H1 (cell line): ENCODE measurements at regions not wholly inside any gene's neighbourhood (a gene's known extent, or its start where the extent isn't known, plus 50 kb on each side); places are given as distances from the start of the nearest gene placed in this dataset.

Experiments
- CTCF ChIA-PET: fragments of 300-600 bp; sonication (Branson Sonifier 250); formaldehyde crosslinking; loops from one replicate; lab custom pipeline; 2021; ENCODE audit not compliant: partially characterized antibody; lab: Charles Lee
- POLR2A ChIA-PET: fragments of 300-600 bp; sonication (Branson Sonifier 250); formaldehyde crosslinking; loops from one replicate; lab custom pipeline; 2021; ENCODE audit warnings: inconsistent platforms; ENCODE audit not compliant: partially characterized antibody; lab: Charles Lee
- DNase-seq, 2 experiments: peaks; one replicate each; pipeline versions ENCODE4 v3.0.0 to v3.0.0-alpha.2; 2010 to 2022; ENCODE audit warnings: low spot score in 2 of 2, low read depth in 1 of 2, mixed read lengths in 1 of 2
- FAIRE-seq: peaks from 2 replicates; lab custom pipeline; 2011; peaks lifted over from hg19 to GRCh38; lab: Jason Lieb, UNC
- H2AFZ ChIP-seq: 2 replicates; pipeline ENCODE4 v1.8.1; 2012; ENCODE audit warnings: low read length, inconsistent platforms
- H2AK5ac ChIP-seq: 2 replicates; pipeline ENCODE4 v1.6.1; 2013; ENCODE audit warnings: low read depth, low read length
- H2BK120ac ChIP-seq: replicated peaks from 2 replicates; pipeline ENCODE3; 2013; ENCODE audit warnings: low read depth, low read length, inconsistent platforms
- H2BK12ac ChIP-seq: 2 replicates; pipeline ENCODE4 v1.6.1; 2013; ENCODE audit warnings: low read depth, low read length
- H2BK15ac ChIP-seq: 2 replicates; pipeline ENCODE4 v1.6.1; 2013; ENCODE audit warnings: low read length
- H2BK20ac ChIP-seq: 2 replicates; pipeline ENCODE4 v1.6.1; 2013; ENCODE audit warnings: low read length
- H2BK5ac ChIP-seq: 2 replicates; pipeline ENCODE4 v1.6.1; 2013; ENCODE audit warnings: low read depth, low read length
- H3K14ac ChIP-seq: 2 replicates; pipeline ENCODE4 v1.6.1; 2013; ENCODE audit warnings: inconsistent platforms; ENCODE audit not compliant: insufficient read length
- H3K18ac ChIP-seq: 2 replicates; pipeline ENCODE4 v1.6.1; 2013; ENCODE audit warnings: low read length; ENCODE audit errors: extremely low read depth
- H3K23ac ChIP-seq: 2 replicates; pipeline ENCODE4 v1.6.1; 2013; ENCODE audit warnings: inconsistent platforms; ENCODE audit not compliant: insufficient read length
- H3K23me2 ChIP-seq: 2 replicates; pipeline ENCODE4 v1.6.1; 2013; ENCODE audit warnings: low read depth, low read length
- H3K27ac ChIP-seq: 2 replicates; pipeline ENCODE4 v1.6.1; 2011; ENCODE audit warnings: low read depth, low read length, inconsistent platforms
- H3K27me3 ChIP-seq, 4 experiments: replicated peaks in 1 of 4; 1 replicate in 1 of 4; 2 replicates in 3 of 4; pipeline versions ENCODE4 v1.6.1 to v1.8.1; 2011 to 2013; ENCODE audit warnings: low read length in 3 of 4, mild to moderate bottlenecking in 3 of 4, inconsistent platforms in 2 of 4, mixed read lengths in 2 of 4, moderate library complexity in 1 of 4; ENCODE audit not compliant: control insufficient read depth in 3 of 4, insufficient read depth in 3 of 4; ENCODE audit errors: extremely low read depth in 1 of 4
- H3K36me3 ChIP-seq, 4 experiments: 2 replicates each; pipeline versions ENCODE4 v1.6.1 to v1.8.1; 2011 to 2013; ENCODE audit warnings: mild to moderate bottlenecking in 4 of 4, low read length in 3 of 4, moderate library complexity in 2 of 4, control low read depth in 1 of 4, inconsistent platforms in 1 of 4; ENCODE audit not compliant: insufficient read depth in 4 of 4, control insufficient read depth in 2 of 4
- H3K4ac ChIP-seq: replicated peaks from 2 replicates; pipeline ENCODE3; 2013; ENCODE audit warnings: low read length, low read depth, mixed read lengths, inconsistent platforms; ENCODE audit not compliant: insufficient read length
- H3K4me1 ChIP-seq, 4 experiments: replicated peaks in 1 of 4; 1 replicate in 1 of 4; 2 replicates in 3 of 4; pipeline versions ENCODE4 v1.6.1 to v1.8.1; 2011 to 2013; ENCODE audit warnings: low read length in 3 of 4, inconsistent platforms in 2 of 4, mixed read lengths in 1 of 4; ENCODE audit not compliant: insufficient read depth in 4 of 4, control insufficient read depth in 3 of 4
- H3K4me2 ChIP-seq, 2 experiments: 2 replicates each; pipeline versions ENCODE4 v1.6.1 to v1.8.1; 2011 to 2013; ENCODE audit warnings: low read depth in 2 of 2, low read length in 2 of 2, control low read depth in 1 of 2, inconsistent platforms in 1 of 2, mild to moderate bottlenecking in 1 of 2; ENCODE audit not compliant: insufficient read depth in 1 of 2
- H3K4me3 ChIP-seq, 4 experiments: fragments of 200-600, 300-600 bp in 1 of 4; sonication (generic), shearing (Covaris generic), sonication (Bioruptor Twin) in 1 of 4; 2 replicates each; pipeline versions ENCODE4 v1.5.1 to v1.8.1; 2011 to 2016; ENCODE audit warnings: low read length in 4 of 4, low read depth in 3 of 4, control low read depth in 2 of 4, inconsistent platforms in 2 of 4, mild to moderate bottlenecking in 2 of 4, mixed read lengths in 1 of 4, moderate library complexity in 1 of 4; ENCODE audit not compliant: insufficient read depth in 2 of 4; ENCODE audit errors: extremely low read depth in 1 of 4
- H3K56ac ChIP-seq: replicated peaks from 2 replicates; pipeline ENCODE3; 2013; ENCODE audit warnings: low read depth, mild to moderate bottlenecking, mixed read lengths, low read length, inconsistent platforms; ENCODE audit not compliant: insufficient read length
- H3K79me1 ChIP-seq: 2 replicates; pipeline ENCODE4 v1.6.1; 2013; ENCODE audit warnings: low read depth, low read length, control low read depth
- H3K79me2 ChIP-seq, 2 experiments: 2 replicates each; pipeline versions ENCODE4 v1.6.1 to v1.8.1; 2012 to 2013; ENCODE audit warnings: low read length in 2 of 2, mild to moderate bottlenecking in 2 of 2, inconsistent platforms in 1 of 2; ENCODE audit not compliant: insufficient read depth in 2 of 2, control insufficient read depth in 1 of 2
- H3K9ac ChIP-seq, 4 experiments: replicated peaks in 1 of 4; 1 replicate in 1 of 4; 2 replicates in 3 of 4; pipeline versions ENCODE4 v1.6.1 to v1.8.1; 2011 to 2013; ENCODE audit warnings: low read depth in 3 of 4, low read length in 3 of 4, control low read depth in 2 of 4, mild to moderate bottlenecking in 2 of 4, moderate library complexity in 2 of 4, inconsistent platforms in 1 of 4; ENCODE audit errors: extremely low read depth in 1 of 4
- H3K9me3 ChIP-seq, 2 experiments: 2 replicates each; pipeline versions ENCODE4 v1.6.1 to v1.8.1; 2012 to 2013; ENCODE audit warnings: mild to moderate bottlenecking in 2 of 2, moderate library complexity in 2 of 2, control low read depth in 1 of 2, inconsistent platforms in 1 of 2, low read depth in 1 of 2, low read length in 1 of 2, mixed read lengths in 1 of 2; ENCODE audit not compliant: insufficient read depth in 2 of 2
- H4K20me1 ChIP-seq, 2 experiments: replicated peaks in 1 of 2; 2 replicates each; pipeline versions ENCODE3 to v1.8.1; 2011 to 2013; ENCODE audit warnings: inconsistent platforms in 2 of 2, low read length in 2 of 2, mild to moderate bottlenecking in 1 of 2; ENCODE audit not compliant: insufficient read depth in 2 of 2, control insufficient read depth in 1 of 2
- H4K5ac ChIP-seq: 2 replicates; pipeline ENCODE4 v1.6.1; 2013; ENCODE audit warnings: low read length, low read depth, mixed read lengths, inconsistent platforms; ENCODE audit not compliant: insufficient read length
- H4K8ac ChIP-seq: 2 replicates; pipeline ENCODE4 v1.8.0; 2013; ENCODE audit warnings: mild to moderate bottlenecking, moderate library complexity, low read length, inconsistent platforms; ENCODE audit not compliant: insufficient read depth; ENCODE audit errors: extremely low read depth
- H4K91ac ChIP-seq: replicated peaks from 2 replicates; pipeline ENCODE3; 2013; ENCODE audit warnings: low read length, mixed read lengths, inconsistent platforms; ENCODE audit not compliant: insufficient read length
- JUND ChIP-seq: IDR thresholded peaks from 2 replicates; pipeline ENCODE4 v1.6.1; 2011; ENCODE audit warnings: mild to moderate bottlenecking, improper control_type of control experiment, low read length
- WGBS, 2 experiments: shearing (Covaris generic) in 1 of 2; methylation state at CpG; one replicate each; pipeline versions ENCODE4 v1.1.6 to v1.1.7; 2013 to 2015; ENCODE audit warnings: low lambda C conversion rate in 2 of 2, mixed read lengths in 2 of 2, inconsistent platforms in 1 of 2, low coverage in 1 of 2, missing lambda C conversion rate in 1 of 2; ENCODE audit not compliant: insufficient replicate concordance in 2 of 2, insufficient coverage in 1 of 2, insufficient read length in 1 of 2; ENCODE audit errors: extremely low coverage in 1 of 2, missing lambda C conversion rate in 1 of 2; 5-methylcytosine and 5-hydroxymethylcytosine counted together

- CTCF ChIA-PET = no interaction called here
- TF ChIP-seq JUND = no peak
These were observed 376.8 kb downstream of the RPS29 start for GRCh38 chr14:49209416-49209815.

More at GRCh38 chr14:49209416-49209815, 376.8 kb downstream of the RPS29 start:
- Histone ChIP-seq H2BK15ac (no peak overlapping the region), H3K27ac (no peak overlapping the region), H3K14ac (no peak overlapping the region), H3K4me3 (no peak overlapping the region), H3K23ac (no peak overlapping the region), H3K79me2 (no peaks in the 10 kb centered on the region), H3K4ac (no peak overlapping the region), H4K91ac (no peak overlapping the region), H2BK12ac (no peak overlapping the region), H3K36me3 (no peaks in the 10 kb centered on the region), H2AFZ (no peak overlapping the region), H3K27me3 (no peaks in the 10 kb centered on the region), H2BK20ac (no peak overlapping the region), H2BK5ac (no peak overlapping the region), H3K79me1 (no peaks in the 10 kb centered on the region), H3K4me2 (no peak overlapping the region), H2AK5ac (no peak overlapping the region), H3K56ac (no peak overlapping the region), H4K5ac (no peak overlapping the region), H4K8ac (no peak overlapping the region), H3K4me1 (no peaks in the 10 kb centered on the region), H3K9me3 (no peaks in the 10 kb centered on the region), H3K18ac (no peak overlapping the region), H3K9ac (no peak overlapping the region), H2BK120ac (no peak overlapping the region), H3K23me2 (no peaks in the 10 kb centered on the region), H4K20me1 (no peaks in the 10 kb centered on the region)
- POLR2A ChIA-PET = no interaction called here
- WGBS, 2 experiments = 90% methylated on average over 1 of the region's 1 CpG; no CpG with 5 or more reads in 1 of the 2 experiments
- FAIRE-seq (no peak), DNase-seq (no peak)
